IMR-90 (cell line): ENCODE measurements at regions not wholly inside any gene's neighbourhood (a gene's known extent, or its start where the extent isn't known, plus 50 kb on each side); places are given as distances from the start of the nearest gene placed in this dataset.

Experiments
- BHLHE40 ChIP-seq: fragments of 150-350 bp; IDR thresholded peaks from 2 replicates; pipeline ENCODE4 v1.6.1; 2016; ENCODE audit warnings: mild to moderate bottlenecking, low read depth, low read length
- CEBPB ChIP-seq: IDR thresholded peaks from 2 replicates; pipeline ENCODE4 v1.6.1; 2012; ENCODE audit warnings: low read depth, low read length, improper control_type of control experiment
- CTCF ChIP-seq: conservative IDR thresholded peaks from 2 replicates; pipeline ENCODE4 v1.5.1; 2012; ENCODE audit warnings: mild to moderate bottlenecking, low read depth, low read length, improper control_type of control experiment
- ELK1 ChIP-seq: fragments of 150-350 bp; IDR thresholded peaks from 2 replicates; pipeline ENCODE4 v1.6.1; 2016; ENCODE audit warnings: low read depth, mild to moderate bottlenecking, low read length, moderate library complexity, borderline replicate concordance
- FOS ChIP-seq: fragments of 150-350 bp; IDR thresholded peaks from 2 replicates; pipeline ENCODE4 v1.6.1; 2016; ENCODE audit warnings: low read depth, low read length
- MAFK ChIP-seq: IDR thresholded peaks from 2 replicates; pipeline ENCODE4 v1.6.1; 2012; ENCODE audit warnings: low read depth, low read length, improper control_type of control experiment
- MAZ ChIP-seq: IDR thresholded peaks from 2 replicates; pipeline ENCODE4 v1.6.1; 2012; ENCODE audit warnings: low read depth, mild to moderate bottlenecking, low read length, improper control_type of control experiment, moderate library complexity, borderline replicate concordance
- MXI1 ChIP-seq: IDR thresholded peaks from 2 replicates; pipeline ENCODE4 v1.6.1; 2012; ENCODE audit warnings: low read depth, mild to moderate bottlenecking, low read length, moderate library complexity, borderline replicate concordance
- POLR2A ChIP-seq: IDR thresholded peaks from 2 replicates; pipeline ENCODE4 v1.6.1; 2012; ENCODE audit warnings: mild to moderate bottlenecking, low read depth, low read length
- RAD21 ChIP-seq: IDR thresholded peaks from 2 replicates; pipeline ENCODE4 v1.6.1; 2012; ENCODE audit warnings: low read length, improper control_type of control experiment
- RCOR1 ChIP-seq: IDR thresholded peaks from 2 replicates; pipeline ENCODE4 v1.6.1; 2012; ENCODE audit warnings: mild to moderate bottlenecking, low read length, improper control_type of control experiment; ENCODE audit not compliant: insufficient replicate concordance
- RFX5 ChIP-seq: IDR thresholded peaks from 2 replicates; pipeline ENCODE4 v1.8.0; 2012; ENCODE audit warnings: low read depth, mild to moderate bottlenecking, low read length, moderate library complexity
- SMC3 ChIP-seq: fragments of 150-350 bp; IDR thresholded peaks from 2 replicates; pipeline ENCODE4 v1.6.1; 2016; ENCODE audit warnings: low read depth, mild to moderate bottlenecking, antibody characterized with exemption, low read length, moderate library complexity
- USF2 ChIP-seq: fragments of 150-350 bp; IDR thresholded peaks from 2 replicates; pipeline ENCODE4 v1.6.1; 2017; ENCODE audit warnings: mild to moderate bottlenecking, antibody characterized with exemption, low read length, low read depth

- no peak for TF ChIP-seq POLR2A
- no peak for TF ChIP-seq CTCF
- TF ChIP-seq SMC3, result no peak
- TF ChIP-seq MXI1, result no peak
- TF ChIP-seq MAFK, result no peak
- no peak for TF ChIP-seq MAZ
- no peak for TF ChIP-seq RAD21
- no peak for TF ChIP-seq RFX5
- TF ChIP-seq ELK1, result no peak
- no peak for TF ChIP-seq BHLHE40
- no peak for TF ChIP-seq FOS
- no peak for TF ChIP-seq RCOR1
- no peak for TF ChIP-seq CEBPB
- TF ChIP-seq USF2, result no peak
Observed at GRCh38 chr7:57198801-57199200, 66.6 kb upstream of the ZNF479 start.
